ENCODE measurements at regions not wholly inside any gene's neighbourhood (a gene's known extent, or its start where the extent isn't known, plus 50 kb on each side); places are given as distances from the start of the nearest gene placed in this dataset.

- Histone ChIP-seq H3K9me3 (no peaks in the 10 kb centered on the region), H3K4me3 (ENCODE audit: low read depth in 1 of 2, low read length in 1 of 2) (no peak overlapping the region), H3K4me1 (ENCODE audit: control insufficient read depth in 1 of 2, insufficient read depth in 1 of 2, low read depth in 1 of 2, low read length in 1 of 2) (no peaks in the 10 kb centered on the region), H3K27ac (no peak overlapping the region), H3K36me3 (no peaks in the 10 kb centered on the region), H3K27me3 (no peaks in the 10 kb centered on the region)
- TF ChIP-seq CTCF (IDR thresholded peaks at IDR 0.05): no peak
These were observed 785.8 kb upstream of the ADGRL4 start for GRCh38 chr1:79792219-79792930.

GRCh38 chr1:79791488-79792218 is 785.1 kb upstream of the ADGRL4 start:
- Histone ChIP-seq H3K36me3 (no peaks in the 10 kb centered on the region), H3K4me1 (ENCODE audit: control insufficient read depth in 1 of 2, insufficient read depth in 1 of 2, low read depth in 1 of 2, low read length in 1 of 2) (no peaks in the 10 kb centered on the region), H3K27me3 (no peaks in the 10 kb centered on the region), H3K9me3 (no peaks in the 10 kb centered on the region), H3K27ac (no peak overlapping the region), H3K4me3 (ENCODE audit: low read depth in 1 of 2, low read length in 1 of 2) (no peak overlapping the region)
- TF ChIP-seq CTCF (IDR thresholded peaks at IDR 0.05): no peak

- Histone ChIP-seq H3K27me3 (no peaks in the 10 kb centered on the region), H3K27ac (no peak overlapping the region), H3K36me3 (no peaks in the 10 kb centered on the region), H3K4me1 (ENCODE audit: control insufficient read depth in 1 of 2, insufficient read depth in 1 of 2, low read depth in 1 of 2, low read length in 1 of 2) (no peaks in the 10 kb centered on the region), H3K9me3 (no peaks in the 10 kb centered on the region), H3K4me3 (ENCODE audit: low read depth in 1 of 2, low read length in 1 of 2) (no peak overlapping the region)
- no peak for TF ChIP-seq CTCF (IDR thresholded peaks at IDR 0.05)
These were observed 784.4 kb upstream of the ADGRL4 start for GRCh38 chr1:79790950-79791349.

- Histone ChIP-seq H3K9me3 (no peaks in the 10 kb centered on the region), H3K27ac (no peak overlapping the region), H3K4me3 (ENCODE audit: low read depth in 1 of 2, low read length in 1 of 2) (no peak overlapping the region), H3K36me3 (no peaks in the 10 kb centered on the region), H3K4me1 (ENCODE audit: control insufficient read depth in 1 of 2, insufficient read depth in 1 of 2, low read depth in 1 of 2, low read length in 1 of 2) (no peaks in the 10 kb centered on the region), H3K27me3 (no peaks in the 10 kb centered on the region)
- no peak for TF ChIP-seq CTCF (IDR thresholded peaks at IDR 0.05)
These were observed 781.1 kb upstream of the ADGRL4 start for GRCh38 chr1:79787631-79788030.

GRCh38 chr1:79785964-79786363 is 779.4 kb upstream of the ADGRL4 start:
- Histone ChIP-seq H3K36me3 (no peaks in the 10 kb centered on the region), H3K4me3 (ENCODE audit: low read depth in 1 of 2, low read length in 1 of 2) (no peak overlapping the region), H3K9me3 (no peaks in the 10 kb centered on the region), H3K27me3 (no peaks in the 10 kb centered on the region), H3K4me1 (ENCODE audit: control insufficient read depth in 1 of 2, insufficient read depth in 1 of 2, low read depth in 1 of 2, low read length in 1 of 2) (no peaks in the 10 kb centered on the region), H3K27ac (no peak overlapping the region)
- TF ChIP-seq CTCF (IDR thresholded peaks at IDR 0.05): no peak

Data from neutrophil (primary cell).